Karpas-422 (cell line): ENCODE measurements at regions not wholly inside any gene's neighbourhood (a gene's known extent, or its start where the extent isn't known, plus 50 kb on each side); places are given as distances from the start of the nearest gene placed in this dataset.

Experiments
- DNase-seq: peaks from one replicate; pipeline ENCODE4 v3.0.0-alpha.2; 2015
- H2AFZ ChIP-seq: fragments of 200-600 bp; sonication (generic); 2 replicates; pipeline ENCODE4 v1.6.1; 2014; ENCODE audit warnings: antibody characterized with exemption, low read length, mixed read lengths
- H3K27ac ChIP-seq: fragments of 200-600 bp; sonication (generic); 2 replicates; pipeline ENCODE4 v1.5.1; 2014; ENCODE audit warnings: mild to moderate bottlenecking, low read length, moderate library complexity
- H3K27me3 ChIP-seq: fragments of 200-600 bp; sonication (generic); 2 replicates; pipeline ENCODE4 v1.6.1; 2014; ENCODE audit warnings: low read length, mixed read lengths
- H3K36me3 ChIP-seq: fragments of 200-600 bp; sonication (generic); 2 replicates; pipeline ENCODE4 v1.6.1; 2014; ENCODE audit warnings: low read length, mixed read lengths; ENCODE audit not compliant: insufficient read depth
- H3K4me1 ChIP-seq: fragments of 200-600 bp; sonication (generic); 2 replicates; pipeline ENCODE4 v1.6.1; 2014; ENCODE audit warnings: mild to moderate bottlenecking, low read length, mixed read lengths
- H3K4me2 ChIP-seq: fragments of 200-600 bp; sonication (generic); 2 replicates; pipeline ENCODE4 v1.6.1; 2014; ENCODE audit warnings: low read length, low read depth, mild to moderate bottlenecking; ENCODE audit not compliant: poor library complexity, severe bottlenecking
- H3K4me3 ChIP-seq: fragments of 200-600 bp; sonication (generic); 2 replicates; pipeline ENCODE4 v1.5.1; 2014; ENCODE audit warnings: mild to moderate bottlenecking, antibody characterized with exemption, low read length, mixed read lengths
- H3K79me2 ChIP-seq: fragments of 200-600 bp; sonication (generic); 2 replicates; pipeline ENCODE4 v1.6.1; 2014; ENCODE audit warnings: mild to moderate bottlenecking, low read length, mixed read lengths
- H3K9ac ChIP-seq: fragments of 200-600 bp; sonication (generic); 2 replicates; pipeline ENCODE4 v1.6.0; 2014; ENCODE audit warnings: low read length
- H3K9me2 ChIP-seq: fragments of 200-600 bp; sonication (generic), shearing (Covaris generic); replicated peaks from 2 replicates; pipeline ENCODE4 v1.6.0; 2014; ENCODE audit warnings: mild to moderate bottlenecking, low read length, moderate library complexity; ENCODE audit not compliant: insufficient read depth
- H3K9me3 ChIP-seq: fragments of 300-700, 200-600 bp; sonication (generic); 2 replicates; pipeline ENCODE4 v1.6.1; 2014; ENCODE audit warnings: low read length, mixed read lengths
- H4K20me1 ChIP-seq: fragments of 200-600 bp; sonication (generic); 2 replicates; pipeline ENCODE4 v1.6.1; 2014; ENCODE audit warnings: mild to moderate bottlenecking, antibody characterized with exemption, low read length, low read depth; ENCODE audit not compliant: insufficient read depth

- no peak overlapping the region for H3K4me2 ChIP-seq
- H3K27me3 ChIP-seq, result no peaks in the 10 kb centered on the region
- no peak overlapping the region for H3K27ac ChIP-seq
- no peaks in the 10 kb centered on the region for H3K9me3 ChIP-seq
- DNase-seq, result no peak
- H3K9me2 ChIP-seq, result no peaks in the 10 kb centered on the region
- H3K9ac ChIP-seq, result no peak overlapping the region
- H3K79me2 ChIP-seq, result no peaks in the 10 kb centered on the region
- H3K36me3 ChIP-seq, result no peaks in the 10 kb centered on the region
- no peak overlapping the region for H3K4me3 ChIP-seq
- H3K4me1 ChIP-seq, result no peaks in the 10 kb centered on the region
- no peak overlapping the region for H2AFZ ChIP-seq
- no peaks in the 10 kb centered on the region for H4K20me1 ChIP-seq
Measured at GRCh38 chr12:18969512-18969911, 160.0 kb upstream of the PLEKHA5 start.

- Histone ChIP-seq H3K79me2 (no peaks in the 10 kb centered on the region), H3K9me2 (no peaks in the 10 kb centered on the region), H3K4me1 (no peaks in the 10 kb centered on the region), H3K27me3 (no peaks in the 10 kb centered on the region), H3K9me3 (no peaks in the 10 kb centered on the region), H3K9ac (no peak overlapping the region), H3K27ac (no peak overlapping the region), H2AFZ (no peak overlapping the region), H3K36me3 (no peaks in the 10 kb centered on the region), H4K20me1 (no peaks in the 10 kb centered on the region), H3K4me2 (no peak overlapping the region), H3K4me3 (no peak overlapping the region)
- no peak for DNase-seq
Measured at GRCh38 chr12:18970603-18971002, 158.9 kb upstream of the PLEKHA5 start.

- no peaks in the 10 kb centered on the region for H4K20me1 ChIP-seq
- no peak overlapping the region for H2AFZ ChIP-seq
- no peaks in the 10 kb centered on the region for H3K9me2 ChIP-seq
- no peak overlapping the region for H3K4me3 ChIP-seq
- no peaks in the 10 kb centered on the region for H3K36me3 ChIP-seq
- no peaks in the 10 kb centered on the region for H3K27me3 ChIP-seq
- H3K4me1 ChIP-seq, result no peaks in the 10 kb centered on the region
- no peak overlapping the region for H3K27ac ChIP-seq
- H3K9me3 ChIP-seq, result no peaks in the 10 kb centered on the region
- no peak overlapping the region for H3K9ac ChIP-seq
- H3K79me2 ChIP-seq, result no peaks in the 10 kb centered on the region
- DNase-seq, result no peak
- H3K4me2 ChIP-seq, result no peak overlapping the region
Measured at GRCh38 chr12:18971932-18972331, 157.6 kb upstream of the PLEKHA5 start.

GRCh38 chr12:18975933-18976332 is 153.6 kb upstream of the PLEKHA5 start:
- Histone ChIP-seq H3K4me1 (no peaks in the 10 kb centered on the region), H3K79me2 (no peaks in the 10 kb centered on the region), H3K9me3 (no peaks in the 10 kb centered on the region), H3K9me2 (no peaks in the 10 kb centered on the region), H2AFZ (no peak overlapping the region), H3K9ac (no peak overlapping the region), H3K27me3 (no peaks in the 10 kb centered on the region), H3K4me2 (no peak overlapping the region), H3K4me3 (no peak overlapping the region), H3K27ac (no peak overlapping the region), H4K20me1 (no peaks in the 10 kb centered on the region), H3K36me3 (no peaks in the 10 kb centered on the region)
- DNase-seq, result no peak

- H3K36me3 ChIP-seq, result no peaks in the 10 kb centered on the region
- no peaks in the 10 kb centered on the region for H4K20me1 ChIP-seq
- H3K27me3 ChIP-seq, result no peaks in the 10 kb centered on the region
- H3K4me1 ChIP-seq, result no peaks in the 10 kb centered on the region
- no peaks in the 10 kb centered on the region for H3K9me3 ChIP-seq
- H3K4me2 ChIP-seq, result no peak overlapping the region
- DNase-seq, result no peak
- H3K27ac ChIP-seq, result no peak overlapping the region
- no peaks in the 10 kb centered on the region for H3K9me2 ChIP-seq
- no peaks in the 10 kb centered on the region for H3K79me2 ChIP-seq
- H3K4me3 ChIP-seq, result no peak overlapping the region
- H2AFZ ChIP-seq, result no peak overlapping the region
- no peak overlapping the region for H3K9ac ChIP-seq
Measured at GRCh38 chr12:18979401-18980126, 150.0 kb upstream of the PLEKHA5 start.

GRCh38 chr12:18981732-18982131 is 147.8 kb upstream of the PLEKHA5 start:
- no peak for DNase-seq
- Histone ChIP-seq H3K4me2 (no peak overlapping the region), H3K9me3 (no peaks in the 10 kb centered on the region), H3K9ac (no peak overlapping the region), H3K9me2 (no peaks in the 10 kb centered on the region), H4K20me1 (no peaks in the 10 kb centered on the region), H3K27ac (no peak overlapping the region), H3K79me2 (no peaks in the 10 kb centered on the region), H3K36me3 (no peaks in the 10 kb centered on the region), H3K27me3 (no peaks in the 10 kb centered on the region), H3K4me1 (no peaks in the 10 kb centered on the region), H2AFZ (no peak overlapping the region), H3K4me3 (no peak overlapping the region)

- Histone ChIP-seq H3K9ac (no peak overlapping the region), H3K4me1 (no peaks in the 10 kb centered on the region), H2AFZ (no peak overlapping the region), H3K9me3 (no peaks in the 10 kb centered on the region), H3K27me3 (no peaks in the 10 kb centered on the region), H3K4me2 (no peak overlapping the region), H3K79me2 (no peaks in the 10 kb centered on the region), H3K36me3 (no peaks in the 10 kb centered on the region), H3K9me2 (no peaks in the 10 kb centered on the region), H3K27ac (no peak overlapping the region), H4K20me1 (no peaks in the 10 kb centered on the region), H3K4me3 (no peak overlapping the region)
- no peak for DNase-seq
Measured at GRCh38 chr12:18982226-18982949, 147.1 kb upstream of the PLEKHA5 start.

- Histone ChIP-seq H3K27ac (no peak overlapping the region), H3K27me3 (no peaks in the 10 kb centered on the region), H2AFZ (no peak overlapping the region), H3K79me2 (no peaks in the 10 kb centered on the region), H3K4me1 (no peaks in the 10 kb centered on the region), H3K9ac (no peak overlapping the region), H3K9me3 (no peaks in the 10 kb centered on the region), H3K4me2 (no peak overlapping the region), H4K20me1 (no peaks in the 10 kb centered on the region), H3K4me3 (no peak overlapping the region), H3K9me2 (no peaks in the 10 kb centered on the region), H3K36me3 (no peaks in the 10 kb centered on the region)
- no peak for DNase-seq
Measured at GRCh38 chr12:18983854-18984253, 145.7 kb upstream of the PLEKHA5 start.
